ENCODE measurements at regions not wholly inside any gene's neighbourhood (a gene's known extent, or its start where the extent isn't known, plus 50 kb on each side); places are given as distances from the start of the nearest gene placed in this dataset.

GRCh38 chr12:127678945-127679344, 588.0 kb upstream of the TMEM132C start:
- DNase-seq (ENCODE audit: low read depth) = no peak
- no peak for TF ChIP-seq CTCF (IDR thresholded peaks at IDR 0.05; ENCODE audit: control insufficient read depth, insufficient read depth, low read depth, low read length, missing control alignments)
- H3K4me3 ChIP-seq (ENCODE audit: control insufficient read depth, low read depth, low read length) = no peak overlapping the region

DNA sequence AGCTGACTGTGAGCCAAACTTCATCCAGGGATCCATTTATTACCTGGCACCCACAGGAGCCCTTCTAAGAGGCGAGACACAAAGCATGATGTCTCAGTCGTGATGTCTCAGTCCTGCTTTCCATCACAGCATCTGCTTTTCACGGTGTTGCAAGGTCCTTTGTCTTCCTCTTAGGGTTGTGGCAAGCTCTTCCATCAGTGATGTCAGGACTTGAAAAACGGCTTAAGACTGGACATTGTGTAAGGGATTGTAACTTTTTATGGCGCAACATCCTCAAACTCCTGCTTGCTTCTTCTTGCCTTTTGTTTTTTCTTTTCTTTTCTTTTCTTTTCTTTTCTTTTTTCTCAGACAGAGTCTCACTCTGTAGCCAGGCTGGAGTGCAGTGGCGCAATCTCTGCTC, 586.5 kb upstream of the TMEM132C start:
- DNase-seq (ENCODE audit: low read depth) = peak; percentile 52
- TF ChIP-seq CTCF (IDR thresholded peaks at IDR 0.05; ENCODE audit: control insufficient read depth, insufficient read depth, low read depth, low read length, missing control alignments) = no peak
- no peak overlapping the region for H3K4me3 ChIP-seq (ENCODE audit: control insufficient read depth, low read depth, low read length)

DNA sequence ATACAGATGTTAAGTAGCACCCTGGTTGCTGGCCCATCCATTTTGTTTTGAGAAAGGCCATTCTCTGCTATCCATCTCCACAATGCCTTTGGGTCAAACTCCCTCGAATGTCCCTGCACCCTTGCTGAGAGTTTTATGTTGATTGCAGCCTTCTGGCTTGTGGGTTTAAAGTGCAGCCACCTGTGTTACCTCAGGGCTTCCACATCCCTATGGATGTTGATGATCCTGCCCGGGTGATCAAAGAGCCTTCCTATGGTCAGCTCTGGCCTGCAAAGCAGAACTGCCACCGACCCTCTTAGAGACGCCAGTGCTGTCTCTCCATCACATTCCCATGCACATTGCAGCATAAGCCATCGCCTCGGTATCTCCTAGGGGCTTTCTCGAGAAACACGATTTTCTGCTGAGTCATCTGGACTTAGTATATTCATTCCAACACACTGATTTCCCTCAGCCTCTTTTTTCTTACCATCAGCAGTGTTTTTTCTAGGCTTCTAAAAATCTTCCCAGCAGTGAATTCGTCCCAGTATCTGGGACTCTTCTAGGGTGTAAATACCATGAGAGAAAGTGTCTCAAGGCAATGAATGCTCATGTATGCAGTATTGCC, 585.7 kb upstream of the TMEM132C start:
- no peak for DNase-seq (ENCODE audit: low read depth)
- no peak overlapping the region for H3K4me3 ChIP-seq (ENCODE audit: control insufficient read depth, low read depth, low read length)
- no peak for TF ChIP-seq CTCF (IDR thresholded peaks at IDR 0.05; ENCODE audit: control insufficient read depth, insufficient read depth, low read depth, low read length, missing control alignments)

DNA sequence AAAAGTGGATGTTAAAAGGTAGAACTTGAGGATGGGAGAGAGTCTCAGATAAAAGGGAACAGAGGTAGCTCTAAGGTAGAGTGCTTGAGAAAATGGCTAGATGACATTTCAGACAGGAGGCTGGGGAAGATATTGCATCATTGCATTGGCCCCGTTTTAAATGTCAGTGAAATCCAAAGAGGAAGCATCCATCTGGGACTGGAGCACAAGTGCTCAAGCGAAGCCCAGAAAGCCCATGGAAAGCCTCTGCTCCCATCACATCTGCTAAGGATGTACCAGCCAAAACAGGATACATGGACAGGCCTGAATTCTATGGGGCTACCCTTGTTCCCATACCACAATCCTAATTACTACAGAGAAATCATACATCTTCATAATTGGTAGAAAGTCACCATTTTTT, 581.5 kb upstream of the TMEM132C start:
- no peak for DNase-seq (ENCODE audit: low read depth)

GRCh38 chr12:127685931-127686330, 581.0 kb upstream of the TMEM132C start:
- DNase-seq (ENCODE audit: low read depth) = no peak
- H3K4me3 ChIP-seq (ENCODE audit: control insufficient read depth, low read depth, low read length) = no peak overlapping the region
- no peak for TF ChIP-seq CTCF (IDR thresholded peaks at IDR 0.05; ENCODE audit: control insufficient read depth, insufficient read depth, low read depth, low read length, missing control alignments)

More for the DNA sequence above, 581.5 kb upstream of the TMEM132C start:
- no peak overlapping the region for H3K4me3 ChIP-seq (ENCODE audit: control insufficient read depth, low read depth, low read length)
- no peak for TF ChIP-seq CTCF (IDR thresholded peaks at IDR 0.05; ENCODE audit: control insufficient read depth, insufficient read depth, low read depth, low read length, missing control alignments)

DNA sequence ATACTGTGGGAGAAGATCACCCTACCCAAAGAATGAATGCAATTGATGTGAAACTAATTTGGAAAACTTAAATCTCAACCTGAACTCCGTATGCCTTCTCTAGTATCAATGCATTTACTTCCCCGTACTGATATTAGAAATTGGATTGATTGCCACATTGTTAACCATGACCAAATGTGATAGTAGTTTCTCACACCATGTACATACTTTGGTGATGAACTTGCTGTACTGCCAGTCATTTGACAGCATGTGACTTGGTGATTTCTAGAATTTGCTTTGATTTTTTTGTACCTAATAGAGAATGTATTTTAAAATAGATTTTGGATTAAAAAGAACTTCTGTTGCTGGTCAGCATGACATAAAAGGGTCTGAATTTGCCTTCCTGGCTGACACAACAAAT, 579.8 kb upstream of the TMEM132C start:
- TF ChIP-seq CTCF (IDR thresholded peaks at IDR 0.05; ENCODE audit: control insufficient read depth, insufficient read depth, low read depth, low read length, missing control alignments) = no peak
- H3K4me3 ChIP-seq (ENCODE audit: control insufficient read depth, low read depth, low read length) = no peak overlapping the region
- DNase-seq (ENCODE audit: low read depth) = no peak
